GM21381 (cell line): ENCODE measurements at regions not wholly inside any gene's neighbourhood (a gene's known extent, or its start where the extent isn't known, plus 50 kb on each side); places are given as distances from the start of the nearest gene placed in this dataset.
"Not testable (repeated sequence)": the region's sequence is repeated elsewhere in the genome, so short reads cannot be mapped to it uniquely, and the experiment has no call there.

Source experiments
- ATAC-seq: cut with Tn5 transposase; IDR thresholded peaks from one replicate; pipeline ENCODE4 v1.9.1; 2021; ENCODE audit warnings: mild to moderate bottlenecking, moderate library complexity; ENCODE audit not compliant: unreplicated experiment

DNA sequence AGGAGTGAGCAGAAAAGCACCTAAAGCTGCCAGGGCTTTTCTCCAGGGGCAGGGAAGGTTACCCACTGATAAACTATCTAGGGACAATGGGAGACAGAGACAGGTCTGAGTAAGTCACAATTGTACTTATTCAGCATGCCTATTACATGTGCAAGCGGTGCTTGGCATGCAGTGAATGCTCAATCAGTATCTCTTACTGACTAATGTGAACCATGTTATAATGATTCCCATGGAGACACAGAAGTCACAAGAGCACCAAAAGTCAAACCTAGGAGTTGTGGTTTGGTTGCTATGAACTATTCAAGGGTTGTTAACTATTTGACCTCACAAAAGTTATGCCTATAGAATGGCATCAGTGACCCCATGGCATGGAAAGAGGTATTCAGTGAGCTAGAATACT, 50.0 kb upstream of the RASGRP1 start:
- no peak for ATAC-seq

DNA sequence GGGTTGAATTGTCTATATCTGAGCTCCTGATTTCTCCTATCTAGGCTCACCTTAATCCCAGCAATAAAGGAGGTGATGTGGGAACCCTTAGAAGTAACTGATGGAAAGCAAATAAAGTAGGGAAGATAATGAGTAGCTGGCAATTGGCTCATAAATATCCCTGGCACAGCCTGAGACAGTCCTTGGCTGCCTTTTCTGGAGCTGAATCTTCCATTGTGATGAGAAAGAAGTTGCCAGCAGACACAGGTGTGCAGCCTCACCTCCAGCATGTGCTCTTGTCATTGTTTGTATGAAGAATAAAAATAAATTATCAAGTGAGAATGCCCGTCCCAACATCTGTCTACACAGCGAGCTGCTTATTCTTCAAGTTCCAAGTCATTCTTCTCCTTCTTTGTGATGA, 53.2 kb upstream of the RASGRP1 start:
- ATAC-seq = no peak

DNA sequence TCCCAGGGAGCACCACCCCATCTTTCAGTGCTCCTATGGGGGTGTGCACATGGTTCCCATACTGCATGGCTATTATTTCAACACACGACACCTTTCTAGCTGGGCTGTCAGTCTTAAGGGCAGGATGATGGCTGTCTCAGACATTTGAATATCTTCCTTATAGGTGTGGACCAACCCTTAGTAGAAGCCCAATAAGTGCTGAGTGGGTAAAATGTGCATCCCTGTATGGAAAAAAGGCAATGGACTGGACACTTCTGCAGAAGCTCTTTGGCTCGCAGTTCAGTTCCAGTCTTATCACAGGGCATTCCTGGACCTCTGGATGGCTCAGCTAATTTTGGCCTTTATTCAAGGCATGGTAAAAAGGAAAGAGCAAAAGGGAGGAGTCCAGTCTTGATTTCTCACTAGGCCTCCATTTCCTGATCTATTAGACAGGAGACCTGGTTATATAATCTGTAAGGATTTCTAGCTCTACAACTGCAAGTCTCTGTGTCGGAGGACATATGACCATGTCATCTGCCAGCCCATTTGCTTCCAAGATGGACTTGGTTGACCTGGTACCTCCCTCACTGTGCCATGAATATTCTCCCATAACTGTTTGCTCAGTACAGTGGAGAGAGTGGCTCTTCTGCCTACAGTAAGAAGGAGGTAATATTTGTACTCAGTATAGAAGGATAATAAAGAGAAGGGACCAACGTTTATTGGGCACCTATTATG, 53.8 kb upstream of the RASGRP1 start:
- ATAC-seq = no peak

DNA sequence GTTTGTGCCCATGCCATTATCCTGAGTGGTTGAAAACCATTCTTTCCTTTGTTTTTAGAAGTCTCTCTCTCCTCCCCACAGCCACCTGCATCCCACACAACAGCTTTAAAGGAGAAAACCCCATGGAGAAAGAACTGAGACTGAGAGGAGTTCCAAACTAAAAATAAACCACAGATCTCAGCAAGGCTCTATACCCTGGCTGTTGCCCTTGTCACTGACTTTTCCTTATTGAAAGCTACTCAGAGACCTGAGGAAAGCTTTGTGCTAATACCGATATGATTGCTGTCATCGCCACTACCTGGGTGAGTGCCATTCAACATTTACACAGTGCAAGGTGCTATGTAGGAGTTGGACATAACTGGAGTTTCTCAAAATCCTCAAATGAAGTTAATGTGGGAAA, 55.5 kb upstream of the RASGRP1 start:
- no peak for ATAC-seq

DNA sequence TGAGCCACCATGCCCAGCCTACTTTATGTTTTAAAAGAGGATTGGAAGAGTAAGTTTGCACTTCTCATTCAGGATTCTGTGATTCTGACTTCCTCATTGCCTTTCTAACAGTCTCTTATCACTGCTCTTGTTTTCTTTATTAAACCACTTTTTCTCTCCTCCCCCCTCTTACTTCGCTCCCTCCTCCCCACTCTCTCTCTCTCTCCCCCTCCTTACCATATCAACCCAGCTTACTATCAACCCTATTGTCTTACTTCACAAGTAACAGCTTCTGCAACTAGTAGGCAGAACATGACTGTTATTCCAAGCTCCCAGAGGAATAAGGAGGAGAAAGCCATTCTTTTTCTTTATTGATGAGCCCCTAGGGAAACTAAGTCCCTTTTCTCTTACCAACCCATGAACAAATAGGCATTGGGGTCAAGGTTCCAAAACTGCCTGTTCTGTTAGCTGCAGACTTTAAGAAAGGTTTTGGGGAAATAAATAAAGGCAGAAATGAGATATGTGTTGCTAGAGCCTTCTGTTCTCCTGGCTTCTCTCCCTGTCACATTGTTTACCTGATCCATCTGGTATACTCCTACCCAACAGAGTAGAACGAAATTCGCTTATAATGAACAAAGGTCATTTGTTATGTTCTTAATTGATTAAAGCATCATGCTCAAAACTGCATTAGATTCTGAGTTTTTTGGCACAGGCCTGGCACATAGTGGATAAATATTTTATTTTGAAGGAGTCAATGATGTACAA, 56.4 kb upstream of the RASGRP1 start:
- ATAC-seq = no peak

DNA sequence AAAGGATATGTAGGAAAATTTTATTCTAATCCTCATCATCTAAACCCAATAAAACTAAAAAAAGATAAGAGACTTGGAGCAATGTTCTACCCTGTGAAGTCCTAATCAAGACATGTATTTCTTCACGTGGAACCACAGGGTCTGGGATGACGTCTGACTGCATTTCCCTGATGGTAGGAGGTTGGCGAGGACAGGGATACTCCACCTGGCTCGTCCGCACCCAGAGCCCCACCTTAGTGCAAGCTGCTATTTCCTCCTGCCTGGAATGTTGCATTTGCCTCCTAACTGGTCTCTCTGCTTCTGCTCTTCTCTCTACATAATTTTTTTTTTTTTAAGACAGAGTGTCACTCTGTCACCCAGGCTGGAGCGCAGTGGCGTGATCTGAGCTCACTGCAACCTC, 57.7 kb upstream of the RASGRP1 start:
- ATAC-seq = no peak

DNA sequence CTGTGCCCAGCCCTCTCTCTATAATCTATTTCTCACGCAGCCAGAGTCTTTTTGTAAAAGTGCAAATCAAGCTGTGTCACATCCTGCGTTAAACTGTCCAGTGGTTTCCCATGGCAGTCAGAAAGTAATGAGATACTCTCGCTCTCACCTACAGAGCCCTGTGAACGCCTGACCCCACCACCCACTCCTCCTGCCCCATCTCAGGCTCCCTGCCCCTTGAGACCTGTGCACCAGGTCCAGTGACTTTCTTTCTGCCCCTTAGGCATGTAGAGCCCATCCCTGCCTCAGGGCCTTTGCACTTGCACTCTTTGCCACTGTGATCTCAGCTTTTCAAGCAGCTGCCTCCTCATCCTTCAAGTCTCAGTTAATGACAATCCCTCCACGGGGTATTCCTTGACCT, 58.3 kb upstream of the RASGRP1 start:
- no peak for ATAC-seq

DNA sequence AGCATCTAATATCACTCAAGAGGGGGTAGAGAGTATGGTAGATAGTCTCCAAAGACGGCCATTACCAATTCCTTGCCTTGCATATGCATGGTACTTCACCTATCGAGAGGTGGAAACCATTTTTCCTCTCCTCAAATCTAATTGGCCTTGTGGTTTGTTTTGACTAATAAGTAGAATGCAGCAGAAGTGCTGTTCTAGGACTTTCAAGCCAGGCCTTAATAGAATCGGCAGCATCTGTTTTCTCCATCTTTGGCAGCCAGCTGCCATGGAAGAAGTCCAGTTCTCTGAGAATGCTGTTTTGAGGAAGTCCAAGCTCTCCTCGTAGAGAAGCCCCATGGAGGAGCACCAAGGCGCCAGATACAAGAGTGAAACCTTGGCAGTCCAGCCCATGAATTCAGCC, 59.1 kb upstream of the RASGRP1 start:
- ATAC-seq = no peak

DNA sequence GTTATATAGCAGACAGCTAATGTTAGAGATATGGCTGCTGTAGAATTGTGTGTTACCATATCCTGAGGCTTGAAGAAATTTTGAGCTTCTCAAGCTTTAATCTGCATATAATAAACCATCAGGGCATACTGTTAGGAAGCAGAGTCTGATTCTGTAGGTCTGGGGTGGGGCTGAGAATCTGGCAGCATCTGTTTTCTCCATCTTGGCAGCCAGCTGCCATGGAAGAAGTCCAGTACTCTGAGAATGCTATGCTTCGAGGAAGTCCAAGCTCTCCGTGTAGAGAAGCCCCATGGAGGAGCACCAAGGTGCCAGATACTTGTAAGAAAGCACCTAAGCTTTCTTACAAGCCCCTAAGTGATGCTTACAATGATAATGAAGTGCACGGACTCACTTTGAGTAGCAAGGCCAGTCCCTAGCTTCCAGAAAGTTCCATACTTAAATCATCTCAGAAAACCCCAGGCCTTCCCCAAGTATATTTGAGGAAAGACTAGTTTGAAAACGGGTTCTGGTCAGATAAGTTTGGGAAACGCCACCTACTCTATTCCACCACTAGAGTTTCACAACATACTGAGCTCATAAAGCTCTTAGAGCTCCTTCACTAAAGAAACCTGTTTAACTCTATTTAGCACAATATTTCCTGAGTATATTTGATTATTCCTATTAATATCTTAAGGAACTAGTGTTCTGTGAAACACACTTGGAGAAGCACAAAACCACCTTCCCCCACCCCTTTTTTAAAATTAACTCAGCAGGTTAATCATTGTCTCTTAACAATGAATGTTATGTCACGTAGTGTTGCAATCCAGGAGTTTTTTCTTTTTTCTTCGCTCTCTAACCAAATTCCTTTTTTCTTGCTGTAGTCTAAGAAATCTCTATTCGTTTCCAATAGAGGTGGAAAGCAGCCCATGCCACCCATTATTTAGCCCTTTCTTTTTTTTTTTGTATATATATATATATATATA, 59.9 kb upstream of the RASGRP1 start:
- ATAC-seq = no peak

DNA sequence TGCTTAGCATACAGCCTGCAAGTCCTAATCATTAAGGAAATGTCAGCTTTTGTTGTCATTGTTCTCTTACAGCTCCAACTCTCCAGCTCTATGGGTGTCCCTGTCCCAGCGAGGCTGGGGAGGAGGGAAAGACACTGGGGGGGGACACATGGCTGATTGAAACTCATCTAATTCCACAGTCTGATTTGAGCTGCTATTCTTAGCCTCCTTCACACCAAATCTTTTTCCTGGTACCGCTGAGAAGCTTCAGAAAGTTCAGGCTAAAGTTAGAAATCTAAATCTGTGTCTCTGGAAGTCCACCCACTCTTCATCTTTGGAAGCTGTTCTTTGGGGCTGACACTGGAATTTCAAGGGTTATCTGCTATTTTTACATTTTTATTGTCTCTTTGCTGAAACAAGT, 61.3 kb upstream of the RASGRP1 start:
- no peak for ATAC-seq

DNA sequence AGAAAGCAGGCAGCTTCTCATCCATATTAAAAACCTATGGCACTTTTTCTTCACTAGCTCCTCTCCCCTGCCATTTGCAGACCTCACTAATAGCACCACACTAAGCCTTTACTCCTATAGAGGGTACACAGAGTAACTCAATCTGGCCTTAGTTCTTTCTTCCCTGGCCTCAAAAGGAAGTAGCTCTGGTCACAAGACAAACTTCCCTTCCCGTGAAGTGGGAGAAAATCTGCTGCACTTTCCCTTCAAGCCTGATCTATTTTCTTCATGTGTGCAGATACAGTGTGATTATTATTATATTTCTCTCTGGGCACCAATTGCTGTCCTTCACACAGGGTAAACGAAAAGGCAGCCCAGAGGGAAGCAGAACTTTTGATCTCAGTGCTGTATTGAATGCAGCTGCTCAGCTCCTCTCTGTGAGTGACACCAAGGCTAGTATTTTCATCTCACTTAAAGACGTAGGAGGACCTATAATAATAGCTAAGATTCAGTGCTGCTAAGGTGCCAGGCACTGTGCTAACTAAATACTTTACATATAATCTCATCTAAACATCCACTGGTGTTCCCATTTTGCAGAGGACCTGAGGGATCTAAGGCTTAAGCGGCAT, 61.9 kb upstream of the RASGRP1 start:
- no peak for ATAC-seq

DNA sequence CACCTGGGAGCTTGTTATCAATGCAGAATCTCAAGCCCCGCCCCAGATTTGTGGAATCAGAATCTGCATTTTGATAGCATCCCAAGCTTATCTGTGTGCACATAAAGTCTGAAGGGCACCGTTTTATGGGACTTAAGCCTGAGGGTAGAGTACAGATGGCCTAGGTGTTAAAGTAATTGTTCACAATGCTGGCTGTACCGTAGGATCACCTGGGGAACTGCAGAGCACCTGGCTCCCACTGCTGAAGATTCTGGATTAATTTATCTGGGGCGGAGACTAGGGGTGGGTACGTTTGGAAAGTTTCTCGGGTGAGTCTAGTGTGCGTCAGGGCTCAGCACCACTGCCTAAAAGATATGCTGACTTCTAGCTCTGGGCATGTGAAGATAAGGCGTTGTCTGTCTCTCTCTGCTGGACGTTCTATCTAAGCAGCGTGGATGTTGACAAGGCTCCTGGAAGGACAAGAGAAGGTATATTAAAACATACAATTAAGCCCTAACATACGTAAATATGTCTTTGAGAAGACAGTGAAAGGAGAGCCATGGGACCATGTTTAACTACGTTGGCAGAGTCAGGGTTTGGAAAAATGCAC, 63.2 kb upstream of the RASGRP1 start:
- ATAC-seq = no peak

DNA sequence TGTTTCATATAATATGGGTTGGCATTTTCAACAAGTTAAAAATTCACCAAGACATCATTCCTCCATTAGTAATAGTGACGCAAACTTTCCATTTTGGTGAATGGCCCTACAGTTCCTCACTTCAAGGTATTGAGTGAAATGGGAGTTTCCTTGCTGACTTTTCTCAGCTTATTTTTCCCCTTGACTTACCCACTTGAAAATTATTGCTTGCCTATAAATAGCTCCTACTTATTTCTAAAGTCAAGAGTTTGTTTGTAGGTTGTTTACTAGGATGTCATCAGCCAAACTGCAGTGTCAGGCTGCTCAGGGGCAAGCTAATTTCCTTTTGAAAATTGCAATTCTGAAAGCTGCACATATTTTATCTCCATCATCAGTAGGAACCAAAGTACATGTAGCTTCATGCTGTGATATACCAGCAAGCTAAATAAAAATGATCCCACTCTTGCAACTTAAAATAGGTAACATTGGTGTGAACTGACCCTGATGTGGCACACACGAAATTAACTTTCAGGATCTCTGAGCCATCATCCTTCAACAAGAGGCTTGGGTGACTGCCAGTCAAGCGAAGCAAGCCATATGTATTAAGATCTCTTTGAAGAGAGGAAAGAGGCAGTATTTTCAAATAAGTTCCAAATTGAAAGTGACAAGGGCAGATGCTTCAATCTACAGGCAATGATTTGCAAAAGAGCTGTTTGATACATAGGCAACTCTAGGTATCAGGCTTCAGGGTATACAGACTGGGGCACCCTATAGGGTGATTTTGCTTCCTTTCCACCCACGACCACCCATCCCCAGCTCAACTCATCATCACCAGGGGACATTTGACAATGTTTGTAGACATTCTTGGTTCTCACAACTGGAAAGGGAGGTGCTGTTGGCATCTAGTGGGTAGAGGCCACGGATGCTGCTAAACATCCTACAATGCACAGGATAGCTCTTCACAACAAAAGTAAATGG, 66.8 kb upstream of the RASGRP1 start:
- no peak for ATAC-seq

DNA sequence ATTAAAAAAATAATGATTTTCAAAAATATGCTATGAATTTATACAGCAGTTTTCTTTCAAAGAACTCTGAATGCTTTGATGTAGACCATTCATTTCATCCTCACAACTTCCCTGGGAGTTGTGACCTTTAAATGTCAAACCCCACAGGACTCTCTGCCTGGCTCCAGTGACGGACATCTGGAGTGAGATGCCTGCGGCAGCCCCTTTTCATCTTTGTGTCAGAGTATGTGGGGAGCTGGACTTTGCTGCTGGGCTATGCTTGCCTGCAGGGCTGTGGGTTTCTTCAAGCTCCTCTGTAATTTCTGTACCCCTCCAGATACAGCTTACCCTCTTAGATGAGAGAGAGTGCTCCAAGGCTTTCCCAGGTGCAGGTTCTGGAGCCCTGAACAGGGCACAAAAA, 70.6 kb upstream of the RASGRP1 start:
- no peak for ATAC-seq

DNA sequence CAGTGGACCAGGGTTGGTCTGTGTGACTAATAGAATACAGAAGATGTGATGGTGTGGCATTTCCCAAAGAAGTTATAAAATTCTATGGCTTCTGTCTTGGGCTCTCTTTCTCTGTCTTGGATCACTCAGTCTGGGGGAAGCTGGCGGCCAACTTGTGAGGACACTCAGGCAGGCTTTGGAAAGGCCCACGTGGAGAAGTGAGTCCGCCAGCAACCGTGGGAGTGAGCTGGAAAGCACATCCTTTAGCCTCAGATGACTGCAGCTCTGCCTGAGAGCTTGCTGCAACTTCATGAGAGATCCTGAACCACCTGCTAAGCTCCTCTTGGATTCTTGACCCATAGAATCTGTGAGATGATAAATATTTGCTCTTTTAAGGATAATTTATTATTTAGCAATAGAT, 72.0 kb upstream of the RASGRP1 start:
- no peak for ATAC-seq

DNA sequence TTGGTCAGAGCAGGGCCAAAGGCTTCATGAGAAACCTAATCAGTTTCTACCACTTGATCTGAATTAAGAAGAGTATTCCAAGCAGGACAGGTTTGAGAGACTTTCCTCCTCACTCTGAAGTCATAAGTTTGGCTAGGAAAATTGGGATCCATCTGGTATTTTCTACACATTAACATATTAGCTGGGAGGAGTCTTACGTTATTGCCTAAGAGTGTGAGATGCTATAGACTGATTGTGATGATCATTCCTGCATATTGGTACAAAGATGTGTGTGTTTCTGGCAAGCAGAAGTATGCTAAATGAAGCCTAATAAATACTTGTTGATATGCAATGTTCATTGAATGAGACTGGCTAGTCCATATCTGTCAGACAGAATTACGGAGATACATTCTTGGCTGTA, 73.5 kb upstream of the RASGRP1 start:
- no peak for ATAC-seq

DNA sequence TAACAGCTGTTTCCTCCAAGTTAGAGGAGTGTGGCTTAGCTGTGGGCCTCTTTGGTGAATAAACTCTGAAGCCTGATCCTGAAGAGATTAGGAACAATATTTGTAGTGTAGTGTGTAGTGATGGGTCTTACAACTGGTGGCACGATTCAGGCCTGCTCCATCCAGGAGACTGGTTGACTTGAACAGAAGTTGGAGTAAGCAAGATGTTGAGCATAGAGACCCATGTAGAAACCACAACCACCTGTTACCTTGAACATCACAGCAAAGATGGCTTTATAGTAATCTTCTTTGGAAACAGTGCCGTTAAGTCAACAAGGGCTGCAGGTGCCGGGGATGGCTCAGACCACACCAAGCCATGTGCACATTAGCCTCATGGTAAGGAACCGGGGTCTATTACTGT, 74.2 kb upstream of the RASGRP1 start:
- no peak for ATAC-seq

DNA sequence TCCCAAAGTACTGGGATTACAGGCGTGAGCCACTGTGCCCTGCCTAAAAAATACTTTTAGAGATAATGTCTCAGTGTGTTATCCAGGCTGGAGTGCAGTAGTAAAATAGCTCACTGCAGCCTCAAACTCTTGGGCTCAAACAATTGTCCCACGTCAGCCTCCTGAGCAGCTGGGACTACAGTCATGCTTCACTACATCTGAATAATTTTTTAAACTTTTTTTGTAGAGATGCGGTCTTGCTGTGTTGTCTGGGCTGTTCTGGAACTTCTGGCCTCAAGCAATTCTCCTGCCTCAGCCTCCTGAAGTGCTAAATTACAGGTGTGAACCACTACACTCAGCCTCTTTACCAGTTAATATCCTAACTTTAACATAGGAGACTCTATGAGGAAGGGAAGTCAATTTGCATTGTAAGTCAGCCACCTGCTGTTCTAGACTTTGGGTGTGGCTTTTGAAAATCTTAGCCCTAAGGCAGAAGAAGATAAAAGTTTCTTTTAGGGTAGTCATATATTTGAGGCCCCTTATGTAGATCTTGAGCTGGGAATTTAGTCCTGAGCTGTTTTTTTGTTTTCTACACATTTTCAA, 78.2 kb upstream of the RASGRP1 start:
- no peak for ATAC-seq

DNA sequence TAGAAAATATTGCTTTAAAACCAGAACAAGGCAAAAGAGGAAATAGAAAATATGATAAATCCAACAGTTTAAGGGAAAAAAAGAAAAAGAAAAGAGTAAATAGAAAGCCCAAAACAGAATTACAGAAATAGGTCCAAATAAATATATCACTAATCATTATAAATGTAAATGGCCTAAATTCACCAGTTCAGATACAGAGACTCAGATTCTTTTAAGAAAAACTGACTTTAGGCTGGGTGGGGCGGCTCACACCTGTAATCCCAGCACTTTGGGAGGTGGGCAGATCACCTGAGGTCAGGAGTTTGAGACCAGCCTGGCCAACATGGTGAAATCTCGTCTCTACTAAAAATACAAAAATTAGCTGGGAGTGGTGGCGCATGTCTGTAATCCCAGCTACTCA, 79.7 kb upstream of the RASGRP1 start:
- not testable (repeated sequence) for ATAC-seq
